Common myeloid progenitor, CD34-positive (primary cell): ENCODE measurements at regions not wholly inside any gene's neighbourhood (a gene's known extent, or its start where the extent isn't known, plus 50 kb on each side); places are given as distances from the start of the nearest gene placed in this dataset.

Experiments
- CTCF ChIA-PET: fragments of 350-600 bp; sonication (Branson Sonifier 250); formaldehyde crosslinking; loops from one replicate; lab custom pipeline; 2021; ENCODE audit warnings: antibody characterized with exemption; lab: Charles Lee
- POLR2A ChIA-PET: fragments of 350-600 bp; sonication (Branson Sonifier 250); formaldehyde crosslinking; loops from one replicate; lab custom pipeline; 2021; ENCODE audit warnings: antibody characterized with exemption; lab: Charles Lee
- DNase-seq, 3 donors: peaks; one replicate each; pipeline versions ENCODE4 v3.0.0 to v3.0.0-alpha.2; 2013
- H3K27ac ChIP-seq, 2 experiments: 1 replicate in 1 of 2; 2 replicates in 1 of 2; pipeline ENCODE4 v1.7.0; 2013; ENCODE audit warnings: inconsistent platforms in 2 of 2, low read length in 2 of 2, mild to moderate bottlenecking in 2 of 2, low read depth in 1 of 2, moderate library complexity in 1 of 2; ENCODE audit not compliant: severe bottlenecking in 2 of 2, insufficient read depth in 1 of 2, poor library complexity in 1 of 2
- H3K27me3 ChIP-seq, 5 experiments: replicated peaks in 2 of 5; 1 replicate in 3 of 5; 2 replicates in 2 of 5; pipeline versions ENCODE4 v1.6.1 to v1.7.0; 2013; ENCODE audit warnings: low read length in 4 of 5, mild to moderate bottlenecking in 2 of 5, moderate library complexity in 2 of 5, inconsistent platforms in 1 of 5; ENCODE audit not compliant: insufficient read depth in 5 of 5, control insufficient read depth in 4 of 5
- H3K36me3 ChIP-seq, 4 experiments: 1 replicate in 2 of 4; 2 replicates in 2 of 4; pipeline versions ENCODE4 v1.6.1 to v1.7.0; 2013; ENCODE audit warnings: low read length in 3 of 4, control low read depth in 1 of 4, mild to moderate bottlenecking in 1 of 4; ENCODE audit not compliant: control insufficient read depth in 4 of 4, insufficient read depth in 4 of 4
- H3K4me1 ChIP-seq, 4 experiments: 1 replicate in 3 of 4; 2 replicates in 1 of 4; pipeline versions ENCODE4 v1.6.1 to v1.7.1; 2013; ENCODE audit warnings: low read length in 3 of 4, mild to moderate bottlenecking in 3 of 4, control low read depth in 1 of 4, inconsistent platforms in 1 of 4, moderate library complexity in 1 of 4; ENCODE audit not compliant: control insufficient read depth in 4 of 4, insufficient read depth in 4 of 4; ENCODE audit errors: control extremely low read depth in 1 of 4
- H3K4me3 ChIP-seq, 7 experiments: 1 replicate in 4 of 7; 2 replicates in 3 of 7; pipeline versions ENCODE4 v1.5.1 to v1.7.0; 2013; ENCODE audit warnings: mild to moderate bottlenecking in 7 of 7, low read length in 6 of 7, moderate library complexity in 6 of 7, inconsistent platforms in 2 of 7, low read depth in 2 of 7, control low read depth in 1 of 7; ENCODE audit not compliant: insufficient read depth in 4 of 7, control insufficient read depth in 1 of 7; ENCODE audit errors: extremely low read depth in 1 of 7
- H3K9me3 ChIP-seq, 5 experiments: 1 replicate in 4 of 5; 2 replicates in 1 of 5; pipeline versions ENCODE4 v1.6.1 to v1.7.1; 2013; ENCODE audit warnings: low read length in 4 of 5, mild to moderate bottlenecking in 2 of 5, inconsistent platforms in 1 of 5, low read depth in 1 of 5, moderate library complexity in 1 of 5; ENCODE audit not compliant: control insufficient read depth in 4 of 5, insufficient read depth in 2 of 5; ENCODE audit errors: control extremely low read depth in 1 of 5
- WGBS: methylation state at CpG from one replicate; pipeline ENCODE4 v1.1.5; 2013; ENCODE audit not compliant: insufficient coverage; 5-methylcytosine and 5-hydroxymethylcytosine counted together

- Histone ChIP-seq H3K27ac (no peak overlapping the region), H3K27me3 (peaks cover 0 to 2% (median 0%) of the 10 kb centered on the region in 5 experiments), H3K4me3 (no peak overlapping the region), H3K36me3 (no peaks in the 10 kb centered on the region), H3K9me3 (peaks cover 0 to 2% (median 0%) of the 10 kb centered on the region in 5 experiments), H3K4me1 (no peaks in the 10 kb centered on the region)
- WGBS, result 80% methylated on average over 1 of the region's 1 CpG
- POLR2A ChIA-PET, result no interaction called here
- CTCF ChIA-PET, result no interaction called here
- no peak for DNase-seq
Observed at GRCh38 chr11:27254744-27255446, 108.1 kb downstream of the CCDC34 start.

- DNase-seq, result no peak
- Histone ChIP-seq H3K27ac (no peak overlapping the region), H3K36me3 (no peaks in the 10 kb centered on the region), H3K4me1 (no peaks in the 10 kb centered on the region), H3K9me3 (peaks cover 0 to 1% (median 0%) of the 10 kb centered on the region in 5 experiments), H3K4me3 (no peak overlapping the region), H3K27me3 (peaks cover 0 to 2% (median 0%) of the 10 kb centered on the region in 5 experiments)
- WGBS, result no CpG with 5 or more reads among the region's 1 CpG
- ChIA-PET CTCF (no interaction called here), POLR2A (no interaction called here)
Observed at GRCh38 chr11:27253224-27253623, 109.8 kb downstream of the CCDC34 start.

GRCh38 chr11:27250867-27251665 is 111.9 kb downstream of the CCDC34 start:
- 80% methylated on average over 5 of the region's 5 CpGs for WGBS
- Histone ChIP-seq H3K27me3 (peaks cover 0 to 2% (median 0%) of the 10 kb centered on the region in 5 experiments), H3K27ac (no peak overlapping the region), H3K4me3 (no peak overlapping the region), H3K9me3 (peaks cover 0 to 1% (median 0%) of the 10 kb centered on the region in 5 experiments), H3K4me1 (no peaks in the 10 kb centered on the region), H3K36me3 (no peaks in the 10 kb centered on the region)
- ChIA-PET CTCF (no interaction called here), POLR2A (no interaction called here)
- no peak for DNase-seq

GRCh38 chr11:27248576-27249509 is 114.2 kb downstream of the CCDC34 start:
- H3K36me3 ChIP-seq, result no peaks in the 10 kb centered on the region
- no peak overlapping the region for H3K4me3 ChIP-seq
- POLR2A ChIA-PET, result no interaction called here
- CTCF ChIA-PET, result no interaction called here
- WGBS, result 81% methylated on average over 12 of the region's 13 CpGs
- H3K4me1 ChIP-seq, result no peaks in the 10 kb centered on the region
- H3K9me3 ChIP-seq, result peaks cover 0 to 1% (median 0%) of the 10 kb centered on the region in 5 experiments
- H3K27me3 ChIP-seq, result peaks cover 0 to 2% (median 0%) of the 10 kb centered on the region in 5 experiments
- no peak for DNase-seq
- no peak overlapping the region for H3K27ac ChIP-seq

- ChIA-PET CTCF (no interaction called here), POLR2A (no interaction called here)
- Histone ChIP-seq H3K36me3 (no peaks in the 10 kb centered on the region), H3K27ac (no peak overlapping the region), H3K9me3 (no peaks in the 10 kb centered on the region), H3K4me3 (no peak overlapping the region), H3K27me3 (peaks cover 0 to 2% (median 0%) of the 10 kb centered on the region in 5 experiments), H3K4me1 (no peaks in the 10 kb centered on the region)
- DNase-seq, result no peak
- no CpG with 5 or more reads among the region's 5 CpGs for WGBS
Observed at GRCh38 chr11:27247660-27248059, 115.4 kb downstream of the CCDC34 start.

DNA sequence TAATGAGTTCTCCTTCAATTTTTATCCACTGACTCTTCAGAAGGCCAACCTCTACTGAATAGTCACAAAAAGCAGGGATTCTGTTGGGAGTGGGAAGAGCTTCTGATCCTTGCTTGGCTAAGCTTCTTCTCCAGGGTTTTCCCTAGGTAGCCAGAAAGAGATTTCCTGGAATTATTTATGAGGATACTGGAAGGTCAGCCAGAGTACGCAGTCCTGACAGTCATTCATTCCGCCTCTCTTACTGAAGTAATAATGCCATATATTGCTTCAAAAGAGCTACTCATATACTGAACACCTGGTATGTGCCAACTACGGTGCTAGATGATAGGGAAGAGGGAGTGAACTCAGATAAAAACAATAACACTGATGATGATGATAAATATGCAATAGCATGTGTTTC is 116.1 kb downstream of the CCDC34 start:
- Histone ChIP-seq H3K4me1 (no peaks in the 10 kb centered on the region), H3K9me3 (no peaks in the 10 kb centered on the region), H3K36me3 (no peaks in the 10 kb centered on the region), H3K4me3 (no peak overlapping the region), H3K27me3 (peaks cover 0 to 2% (median 0%) of the 10 kb centered on the region in 5 experiments), H3K27ac (no peak overlapping the region)
- CTCF ChIA-PET, result no interaction called here
- POLR2A ChIA-PET, result no interaction called here
- no peak for DNase-seq
- no CpG with 5 or more reads among the region's 3 CpGs for WGBS
